Ovary (tissue), 3 donors: ENCODE measurements at regions not wholly inside any gene's neighbourhood (a gene's known extent, or its start where the extent isn't known, plus 50 kb on each side); places are given as distances from the start of the nearest gene placed in this dataset.

Source experiments
- EP300 ChIP-seq: sonication (generic); formaldehyde crosslinking; IDR thresholded peaks from one replicate; pipeline ENCODE4 v1.6.1; 2017; ENCODE audit warnings: antibody characterized with exemption
- POLR2A ChIP-seq: fragments of 450-650 bp; IDR thresholded peaks from one replicate; pipeline ENCODE4 v1.6.1; 2017; ENCODE audit warnings: antibody characterized with exemption, mild to moderate bottlenecking, moderate library complexity
- TF ChIP-seq, protein P1 (sequence below), 3 donors: fragments of 450-650 bp in 2 of 3; fragments of 200-600 bp in 1 of 3; IDR thresholded peaks; one replicate each; pipeline versions ENCODE4 v1.5.1 to v1.8.0; 2016 to 2022; ENCODE audit warnings: antibody characterized with exemption in 3 of 3, mild to moderate bottlenecking in 1 of 3
- donor health status: DM: no; HTN: no; CAD: no.

- TF ChIP-seq, protein P1, sequence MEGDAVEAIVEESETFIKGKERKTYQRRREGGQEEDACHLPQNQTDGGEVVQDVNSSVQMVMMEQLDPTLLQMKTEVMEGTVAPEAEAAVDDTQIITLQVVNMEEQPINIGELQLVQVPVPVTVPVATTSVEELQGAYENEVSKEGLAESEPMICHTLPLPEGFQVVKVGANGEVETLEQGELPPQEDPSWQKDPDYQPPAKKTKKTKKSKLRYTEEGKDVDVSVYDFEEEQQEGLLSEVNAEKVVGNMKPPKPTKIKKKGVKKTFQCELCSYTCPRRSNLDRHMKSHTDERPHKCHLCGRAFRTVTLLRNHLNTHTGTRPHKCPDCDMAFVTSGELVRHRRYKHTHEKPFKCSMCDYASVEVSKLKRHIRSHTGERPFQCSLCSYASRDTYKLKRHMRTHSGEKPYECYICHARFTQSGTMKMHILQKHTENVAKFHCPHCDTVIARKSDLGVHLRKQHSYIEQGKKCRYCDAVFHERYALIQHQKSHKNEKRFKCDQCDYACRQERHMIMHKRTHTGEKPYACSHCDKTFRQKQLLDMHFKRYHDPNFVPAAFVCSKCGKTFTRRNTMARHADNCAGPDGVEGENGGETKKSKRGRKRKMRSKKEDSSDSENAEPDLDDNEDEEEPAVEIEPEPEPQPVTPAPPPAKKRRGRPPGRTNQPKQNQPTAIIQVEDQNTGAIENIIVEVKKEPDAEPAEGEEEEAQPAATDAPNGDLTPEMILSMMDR (IDR thresholded peaks at IDR 0.05), result no peak
- TF ChIP-seq POLR2A (no peak), EP300 (no peak)
Measured at GRCh38 chr17:6184508-6184907, 114.3 kb downstream of the WSCD1 start.
